ENCODE measurements at regions not wholly inside any gene's neighbourhood (a gene's known extent, or its start where the extent isn't known, plus 50 kb on each side); places are given as distances from the start of the nearest gene placed in this dataset.

- DNase-seq (ENCODE audit: low read depth in 2 of 2): no peak
Observed at GRCh38 chr6:170232186-170233002, 58.5 kb downstream of the DLL1 start.

- DNase-seq (ENCODE audit: low read depth in 2 of 2): no peak
Observed at GRCh38 chr6:170231293-170232185, 59.3 kb downstream of the DLL1 start.

GRCh38 chr6:170230520-170231292, 60.2 kb downstream of the DLL1 start:
- DNase-seq (ENCODE audit: low read depth in 2 of 2): no peak

- DNase-seq (ENCODE audit: low read depth in 2 of 2): no peak
Observed at GRCh38 chr6:170229851-170230519, 60.9 kb downstream of the DLL1 start.

GRCh38 chr6:170229396-170229795, 61.5 kb downstream of the DLL1 start:
- no peak for DNase-seq (ENCODE audit: low read depth in 2 of 2)

GRCh38 chr6:170228946-170229310, 62.0 kb downstream of the DLL1 start:
- no peak for DNase-seq (ENCODE audit: low read depth in 2 of 2)

- DNase-seq (ENCODE audit: low read depth in 2 of 2): no peak
Observed at GRCh38 chr6:170227996-170228945, 62.6 kb downstream of the DLL1 start.

- DNase-seq (ENCODE audit: low read depth in 2 of 2): no peak
Observed at GRCh38 chr6:170227521-170227983, 63.3 kb downstream of the DLL1 start.

GRCh38 chr6:170226647-170227046, 64.2 kb downstream of the DLL1 start:
- no peak for DNase-seq (ENCODE audit: low read depth in 2 of 2)

GRCh38 chr6:170225852-170226417, 64.9 kb downstream of the DLL1 start:
- DNase-seq (ENCODE audit: low read depth in 2 of 2): no peak

- DNase-seq (ENCODE audit: low read depth in 2 of 2): no peak
Observed at GRCh38 chr6:170224694-170225660, 65.9 kb downstream of the DLL1 start.

GRCh38 chr6:170223718-170224693, 66.9 kb downstream of the DLL1 start:
- no peak for DNase-seq (ENCODE audit: low read depth in 2 of 2)

GRCh38 chr6:170222498-170223471, 68.1 kb downstream of the DLL1 start:
- no peak for DNase-seq (ENCODE audit: low read depth in 2 of 2)

GRCh38 chr6:170221753-170222400, 69.0 kb downstream of the DLL1 start:
- DNase-seq (ENCODE audit: low read depth in 2 of 2): no peak

GRCh38 chr6:170221052-170221752, 69.7 kb downstream of the DLL1 start:
- DNase-seq (ENCODE audit: low read depth in 2 of 2): no peak
